ENCODE measurements at regions not wholly inside any gene's neighbourhood (a gene's known extent, or its start where the extent isn't known, plus 50 kb on each side); places are given as distances from the start of the nearest gene placed in this dataset.

DNA sequence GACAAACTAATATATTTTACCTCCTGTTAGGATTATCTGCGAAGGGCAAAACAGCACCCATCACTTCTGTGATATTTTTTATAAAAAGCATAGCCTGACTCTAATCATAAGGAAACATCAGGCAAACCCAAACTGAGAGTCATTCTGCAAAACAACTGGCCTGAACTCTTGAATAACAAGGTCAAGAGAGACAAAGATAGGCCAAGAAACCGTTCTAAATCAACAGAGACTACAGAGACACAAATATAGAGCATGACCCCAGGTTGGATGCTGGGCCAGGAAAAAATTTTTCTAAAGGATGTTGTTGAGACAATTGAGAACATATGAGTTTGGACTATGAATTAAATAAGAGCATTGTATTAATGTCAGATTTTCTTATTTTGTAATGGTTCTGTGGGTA lies 384.9 kb downstream of the NFIB start:
- Histone ChIP-seq H4K20me1 (ENCODE audit: insufficient read depth, low read length) (no peaks in the 10 kb centered on the region), H3K4me3 (ENCODE audit: low read depth, low read length, poor library complexity, severe bottlenecking) (no peak overlapping the region), H3K9me3 (ENCODE audit: low read length) (no peaks in the 10 kb centered on the region), H3K4me1 (ENCODE audit: insufficient read depth, low read length, poor library complexity, severe bottlenecking) (no peaks in the 10 kb centered on the region), H3K36me3 (ENCODE audit: insufficient read depth, low read length) (no peaks in the 10 kb centered on the region), H3K9me2 (ENCODE audit: insufficient read depth, low read length) (no peaks in the 10 kb centered on the region), H2AFZ (ENCODE audit: low read length) (no peak overlapping the region), H3K4me2 (ENCODE audit: low read length) (no peak overlapping the region), H3K79me2 (ENCODE audit: insufficient read depth, low read depth, low read length) (no peaks in the 10 kb centered on the region), H3K27ac (ENCODE audit: low read depth, low read length, poor library complexity, severe bottlenecking) (no peak overlapping the region)
- TF ChIP-seq EZH2phosphoT487 (IDR thresholded peaks at IDR 0.05; ENCODE audit: borderline replicate concordance, low read depth, low read length): no peak
- TF ChIP-seq, protein P1, sequence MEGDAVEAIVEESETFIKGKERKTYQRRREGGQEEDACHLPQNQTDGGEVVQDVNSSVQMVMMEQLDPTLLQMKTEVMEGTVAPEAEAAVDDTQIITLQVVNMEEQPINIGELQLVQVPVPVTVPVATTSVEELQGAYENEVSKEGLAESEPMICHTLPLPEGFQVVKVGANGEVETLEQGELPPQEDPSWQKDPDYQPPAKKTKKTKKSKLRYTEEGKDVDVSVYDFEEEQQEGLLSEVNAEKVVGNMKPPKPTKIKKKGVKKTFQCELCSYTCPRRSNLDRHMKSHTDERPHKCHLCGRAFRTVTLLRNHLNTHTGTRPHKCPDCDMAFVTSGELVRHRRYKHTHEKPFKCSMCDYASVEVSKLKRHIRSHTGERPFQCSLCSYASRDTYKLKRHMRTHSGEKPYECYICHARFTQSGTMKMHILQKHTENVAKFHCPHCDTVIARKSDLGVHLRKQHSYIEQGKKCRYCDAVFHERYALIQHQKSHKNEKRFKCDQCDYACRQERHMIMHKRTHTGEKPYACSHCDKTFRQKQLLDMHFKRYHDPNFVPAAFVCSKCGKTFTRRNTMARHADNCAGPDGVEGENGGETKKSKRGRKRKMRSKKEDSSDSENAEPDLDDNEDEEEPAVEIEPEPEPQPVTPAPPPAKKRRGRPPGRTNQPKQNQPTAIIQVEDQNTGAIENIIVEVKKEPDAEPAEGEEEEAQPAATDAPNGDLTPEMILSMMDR (conservative IDR thresholded peaks at IDR 0.05; ENCODE audit: low read length): no peak
- no peak for DNase-seq (ENCODE audit: low spot score)
- CTCF ChIA-PET (ENCODE audit: unreplicated experiment): no interaction called here
- BruUV-seq (replicated peaks): no TSS peak
- POLR2A ChIA-PET: no interaction called here
- intact Hi-C loops (cut with micrococcal nuclease; ENCODE audit: unreplicated experiment): no loop called here

DNA sequence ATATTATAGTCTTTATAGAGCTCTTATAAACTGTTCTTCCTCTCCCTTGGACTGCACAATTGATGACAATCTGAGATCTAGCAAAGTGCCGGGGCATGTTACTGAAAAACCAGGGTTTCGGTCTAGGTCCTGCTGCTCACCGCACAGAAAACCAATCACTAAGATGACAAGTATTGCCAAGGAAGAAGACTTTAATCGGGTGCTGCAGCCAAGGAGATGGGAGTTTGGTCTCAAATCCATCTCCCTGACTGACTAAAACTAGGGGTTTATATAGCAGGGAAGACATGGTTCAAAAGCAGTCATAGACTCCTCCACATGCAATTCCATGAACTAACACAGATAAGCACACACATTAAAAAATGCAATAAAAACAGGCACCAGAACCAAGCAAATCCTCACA lies 390.6 kb downstream of the NFIB start:
- TF ChIP-seq, protein P1 (conservative IDR thresholded peaks at IDR 0.05; ENCODE audit: low read length): no peak
- no peak for TF ChIP-seq EZH2phosphoT487 (IDR thresholded peaks at IDR 0.05; ENCODE audit: borderline replicate concordance, low read depth, low read length)
- Histone ChIP-seq H3K79me2 (ENCODE audit: insufficient read depth, low read depth, low read length) (no peaks in the 10 kb centered on the region), H3K4me1 (ENCODE audit: insufficient read depth, low read length, poor library complexity, severe bottlenecking) (no peaks in the 10 kb centered on the region), H3K4me2 (ENCODE audit: low read length) (no peak overlapping the region), H3K36me3 (ENCODE audit: insufficient read depth, low read length) (no peaks in the 10 kb centered on the region), H4K20me1 (ENCODE audit: insufficient read depth, low read length) (no peaks in the 10 kb centered on the region), H3K4me3 (ENCODE audit: low read depth, low read length, poor library complexity, severe bottlenecking) (no peak overlapping the region), H3K27ac (ENCODE audit: low read depth, low read length, poor library complexity, severe bottlenecking) (no peak overlapping the region), H3K9me3 (ENCODE audit: low read length) (no peaks in the 10 kb centered on the region), H3K9me2 (ENCODE audit: insufficient read depth, low read length) (no peaks in the 10 kb centered on the region), H2AFZ (ENCODE audit: low read length) (no peak overlapping the region)
- DNase-seq (ENCODE audit: low spot score): no peak
- no TSS peak for BruUV-seq (replicated peaks)
- intact Hi-C loops (cut with micrococcal nuclease; ENCODE audit: unreplicated experiment): no loop called here
- POLR2A ChIA-PET: no interaction called here
- CTCF ChIA-PET (ENCODE audit: unreplicated experiment): no interaction called here

DNA sequence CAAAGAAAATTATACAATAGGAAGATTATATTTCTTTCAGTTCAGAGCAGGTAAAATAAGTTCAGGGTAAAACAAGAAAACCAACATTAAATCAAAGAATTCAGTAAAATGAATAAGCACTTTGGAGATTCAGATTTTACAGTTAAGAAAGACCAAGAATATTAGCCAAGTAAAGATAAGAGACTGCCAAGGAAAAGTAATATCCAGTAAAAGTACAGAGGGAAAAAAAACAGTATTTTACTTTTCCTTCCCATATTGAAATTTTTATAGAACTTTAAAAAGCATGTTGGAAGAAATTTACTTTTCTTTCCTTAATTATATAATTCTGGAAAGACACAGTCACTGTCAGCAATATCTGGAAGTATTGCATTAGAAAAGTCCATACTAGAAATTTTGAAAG lies 393.4 kb downstream of the NFIB start:
- intact Hi-C loops (cut with micrococcal nuclease; ENCODE audit: unreplicated experiment): no loop called here
- Histone ChIP-seq H3K27ac (ENCODE audit: low read depth, low read length, poor library complexity, severe bottlenecking) (no peak overlapping the region), H3K36me3 (ENCODE audit: insufficient read depth, low read length) (no peaks in the 10 kb centered on the region), H3K4me2 (ENCODE audit: low read length) (no peak overlapping the region), H2AFZ (ENCODE audit: low read length) (no peak overlapping the region), H3K4me3 (ENCODE audit: low read depth, low read length, poor library complexity, severe bottlenecking) (no peak overlapping the region), H3K9me2 (ENCODE audit: insufficient read depth, low read length) (no peaks in the 10 kb centered on the region), H3K9me3 (ENCODE audit: low read length) (no peaks in the 10 kb centered on the region), H3K79me2 (ENCODE audit: insufficient read depth, low read depth, low read length) (no peaks in the 10 kb centered on the region), H3K4me1 (ENCODE audit: insufficient read depth, low read length, poor library complexity, severe bottlenecking) (no peaks in the 10 kb centered on the region), H4K20me1 (ENCODE audit: insufficient read depth, low read length) (no peaks in the 10 kb centered on the region)
- DNase-seq (ENCODE audit: low spot score): no peak
- ChIA-PET CTCF (ENCODE audit: unreplicated experiment) (no interaction called here), POLR2A (no interaction called here)
- no peak for TF ChIP-seq EZH2phosphoT487 (IDR thresholded peaks at IDR 0.05; ENCODE audit: borderline replicate concordance, low read depth, low read length)
- TF ChIP-seq, protein P1 (conservative IDR thresholded peaks at IDR 0.05; ENCODE audit: low read length): no peak
- no TSS peak for BruUV-seq (replicated peaks)

All from OCI-LY7 (cell line).